OCI-LY1 (cell line): ENCODE measurements at regions not wholly inside any gene's neighbourhood (a gene's known extent, or its start where the extent isn't known, plus 50 kb on each side); places are given as distances from the start of the nearest gene placed in this dataset.

Experiments used
- H2AFZ ChIP-seq: fragments of 200-600 bp; sonication (generic), shearing (Covaris generic); 2 replicates; pipeline ENCODE4 v1.6.0; 2014; ENCODE audit warnings: antibody characterized with exemption, mild to moderate bottlenecking, low read length
- H3F3A ChIP-seq: fragments of 200-600 bp; sonication (generic), shearing (Covaris generic); 2 replicates; pipeline ENCODE4 v1.6.0; 2014; ENCODE audit warnings: mild to moderate bottlenecking, antibody characterized with exemption, low read length, moderate library complexity; ENCODE audit not compliant: insufficient read depth
- H3K27ac ChIP-seq: fragments of 200-600 bp; sonication (generic); 2 replicates; pipeline ENCODE4 v1.5.1; 2014; ENCODE audit warnings: low read length, mixed run types, mild to moderate bottlenecking, low read depth; ENCODE audit not compliant: poor library complexity, severe bottlenecking
- H3K27me3 ChIP-seq: fragments of 200-600 bp; sonication (generic); 2 replicates; pipeline ENCODE4 v1.6.0; 2014; ENCODE audit warnings: antibody characterized with exemption, mild to moderate bottlenecking, low read length, moderate library complexity; ENCODE audit not compliant: insufficient read depth
- H3K36me3 ChIP-seq: fragments of 200-600 bp; sonication (generic); 2 replicates; pipeline ENCODE4 v1.6.1; 2014; ENCODE audit warnings: mild to moderate bottlenecking, antibody characterized with exemption, low read length, moderate library complexity, mixed read lengths; ENCODE audit not compliant: insufficient read depth
- H3K4me1 ChIP-seq: fragments of 200-600 bp; sonication (generic); 2 replicates; pipeline ENCODE4 v1.5.1; 2014; ENCODE audit warnings: mild to moderate bottlenecking, low read length, moderate library complexity; ENCODE audit not compliant: insufficient read depth, severe bottlenecking
- H3K4me2 ChIP-seq: fragments of 200-600 bp; sonication (generic), shearing (Covaris generic); 2 replicates; pipeline ENCODE4 v1.6.1; 2014; ENCODE audit warnings: low read length
- H3K4me3 ChIP-seq: fragments of 200-600 bp; sonication (generic); 2 replicates; pipeline ENCODE4 v1.5.1; 2014; ENCODE audit warnings: low read length, low read depth, mild to moderate bottlenecking, mixed read lengths; ENCODE audit not compliant: poor library complexity, severe bottlenecking
- H3K79me2 ChIP-seq: fragments of 200-600 bp; shearing (Covaris generic); 2 replicates; pipeline ENCODE4 v1.6.1; 2016; ENCODE audit warnings: mixed run types, low read length, mixed read lengths; ENCODE audit not compliant: insufficient read depth
- H3K9ac ChIP-seq: fragments of 200-600 bp; sonication (generic), shearing (Covaris generic); 2 replicates; pipeline ENCODE4 v1.6.1; 2014; ENCODE audit warnings: mild to moderate bottlenecking, low read length, mixed read lengths
- H3K9me2 ChIP-seq: fragments of 200-600 bp; sonication (generic), shearing (Covaris generic); 2 replicates; pipeline ENCODE4 v1.6.1; 2014; ENCODE audit warnings: low read depth, mild to moderate bottlenecking, low read length, mixed read lengths
- H3K9me3 ChIP-seq: fragments of 200-600 bp; shearing (Covaris generic); 2 replicates; pipeline ENCODE4 v1.6.1; 2014; ENCODE audit warnings: low read length, mixed read lengths
- H4K20me1 ChIP-seq: fragments of 200-600 bp; sonication (generic), shearing (Covaris generic); 2 replicates; pipeline ENCODE4 v1.6.0; 2016; ENCODE audit warnings: mild to moderate bottlenecking, low read length; ENCODE audit not compliant: insufficient read depth
- CTCF ChIP-seq: fragments of 200-600 bp; sonication (generic), shearing (Covaris generic); IDR thresholded peaks from 2 replicates; pipeline ENCODE4 v1.5.1; 2017; ENCODE audit warnings: mild to moderate bottlenecking, antibody characterized with exemption, low read length, moderate library complexity, mixed read lengths
- EZH2 ChIP-seq: fragments of 200-600 bp; sonication (generic), shearing (Covaris generic); IDR thresholded peaks from 2 replicates; pipeline ENCODE4 v1.8.0; 2017; ENCODE audit warnings: borderline replicate concordance, mixed run types, mild to moderate bottlenecking, antibody characterized with exemption, low read length, moderate library complexity, mixed read lengths

GRCh38 chr2:19072161-19072560 is 286.3 kb downstream of the OSR1 start:
- H3K27me3 ChIP-seq, result no peaks in the 10 kb centered on the region
- no peaks in the 10 kb centered on the region for H3K9me2 ChIP-seq
- H2AFZ ChIP-seq, result no peak overlapping the region
- H3K4me3 ChIP-seq, result no peak overlapping the region
- no peak overlapping the region for H3K9ac ChIP-seq
- H3K9me3 ChIP-seq, result no peaks in the 10 kb centered on the region
- no peaks in the 10 kb centered on the region for H3K79me2 ChIP-seq
- H3F3A ChIP-seq, result no peaks in the 10 kb centered on the region
- no peaks in the 10 kb centered on the region for H3K36me3 ChIP-seq
- H3K4me1 ChIP-seq, result no peaks in the 10 kb centered on the region
- TF ChIP-seq EZH2 (no peak), CTCF (no peak)
- no peak overlapping the region for H3K27ac ChIP-seq
- no peaks in the 10 kb centered on the region for H4K20me1 ChIP-seq
- H3K4me2 ChIP-seq, result no peak overlapping the region

GRCh38 chr2:19070886-19071285 is 287.5 kb downstream of the OSR1 start:
- H3K9me3 ChIP-seq, result no peaks in the 10 kb centered on the region
- H3K27me3 ChIP-seq, result no peaks in the 10 kb centered on the region
- no peaks in the 10 kb centered on the region for H4K20me1 ChIP-seq
- H3K27ac ChIP-seq, result no peak overlapping the region
- TF ChIP-seq EZH2, result no peak
- no peak for TF ChIP-seq CTCF
- no peak overlapping the region for H3K9ac ChIP-seq
- no peaks in the 10 kb centered on the region for H3K79me2 ChIP-seq
- H3K4me1 ChIP-seq, result no peaks in the 10 kb centered on the region
- no peaks in the 10 kb centered on the region for H3K9me2 ChIP-seq
- H3K4me2 ChIP-seq, result no peak overlapping the region
- no peak overlapping the region for H2AFZ ChIP-seq
- H3K4me3 ChIP-seq, result no peak overlapping the region
- no peaks in the 10 kb centered on the region for H3K36me3 ChIP-seq
- no peaks in the 10 kb centered on the region for H3F3A ChIP-seq

GRCh38 chr2:19068206-19068605 is 290.2 kb downstream of the OSR1 start:
- H2AFZ ChIP-seq, result no peak overlapping the region
- H4K20me1 ChIP-seq, result no peaks in the 10 kb centered on the region
- no peaks in the 10 kb centered on the region for H3K4me1 ChIP-seq
- TF ChIP-seq CTCF (no peak), EZH2 (no peak)
- no peaks in the 10 kb centered on the region for H3K9me3 ChIP-seq
- H3F3A ChIP-seq, result no peaks in the 10 kb centered on the region
- H3K9ac ChIP-seq, result no peak overlapping the region
- H3K27ac ChIP-seq, result no peak overlapping the region
- no peaks in the 10 kb centered on the region for H3K27me3 ChIP-seq
- no peak overlapping the region for H3K4me3 ChIP-seq
- no peaks in the 10 kb centered on the region for H3K79me2 ChIP-seq
- no peaks in the 10 kb centered on the region for H3K36me3 ChIP-seq
- H3K9me2 ChIP-seq, result no peaks in the 10 kb centered on the region
- no peak overlapping the region for H3K4me2 ChIP-seq
